TTC549 (cell line): ENCODE measurements at regions not wholly inside any gene's neighbourhood (a gene's known extent, or its start where the extent isn't known, plus 50 kb on each side); places are given as distances from the start of the nearest gene placed in this dataset.

Source experiments
- FAIRE-seq: peaks from 2 replicates; lab custom pipeline; 2012; peaks lifted over from hg19 to GRCh38; lab: Jason Lieb, UNC

GRCh38 chr10:78991187-78991586, 77.6 kb upstream of the ZMIZ1 start:
- no peak for FAIRE-seq

GRCh38 chr10:78992333-78992732, 76.4 kb upstream of the ZMIZ1 start:
- no peak for FAIRE-seq

DNA sequence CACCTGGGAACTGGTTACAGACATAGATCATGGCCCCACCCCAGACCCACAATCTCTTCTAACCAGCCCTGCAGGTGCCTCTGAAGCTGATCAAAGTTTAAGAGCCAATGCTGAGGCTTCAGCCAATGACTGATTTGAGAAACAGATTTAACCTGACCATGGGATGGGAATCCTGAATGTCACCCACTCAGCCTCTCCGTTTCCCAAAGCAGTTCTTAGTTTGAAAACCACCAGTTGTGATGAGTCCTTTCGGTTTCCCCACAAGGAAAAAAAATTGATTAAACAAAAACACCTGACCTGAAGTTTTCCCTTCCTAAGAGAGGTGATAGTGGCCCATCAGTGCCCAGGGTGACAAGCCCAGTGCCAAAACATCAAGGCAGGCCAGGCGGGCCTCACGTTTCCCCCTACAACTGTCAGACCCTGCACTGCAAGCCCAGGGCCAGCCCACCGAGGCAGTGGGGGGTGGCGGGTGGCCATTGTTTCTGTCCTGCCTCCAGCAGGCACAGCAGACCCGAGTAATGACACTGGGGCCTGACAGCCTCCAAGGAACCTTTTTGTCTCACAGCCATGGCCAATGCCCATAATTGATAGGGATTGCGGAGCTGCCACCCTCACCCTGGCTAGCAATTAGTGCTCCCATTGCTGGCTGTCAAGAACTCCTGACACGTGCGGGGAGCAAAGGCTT, 75.4 kb upstream of the ZMIZ1 start:
- FAIRE-seq, result no peak

DNA sequence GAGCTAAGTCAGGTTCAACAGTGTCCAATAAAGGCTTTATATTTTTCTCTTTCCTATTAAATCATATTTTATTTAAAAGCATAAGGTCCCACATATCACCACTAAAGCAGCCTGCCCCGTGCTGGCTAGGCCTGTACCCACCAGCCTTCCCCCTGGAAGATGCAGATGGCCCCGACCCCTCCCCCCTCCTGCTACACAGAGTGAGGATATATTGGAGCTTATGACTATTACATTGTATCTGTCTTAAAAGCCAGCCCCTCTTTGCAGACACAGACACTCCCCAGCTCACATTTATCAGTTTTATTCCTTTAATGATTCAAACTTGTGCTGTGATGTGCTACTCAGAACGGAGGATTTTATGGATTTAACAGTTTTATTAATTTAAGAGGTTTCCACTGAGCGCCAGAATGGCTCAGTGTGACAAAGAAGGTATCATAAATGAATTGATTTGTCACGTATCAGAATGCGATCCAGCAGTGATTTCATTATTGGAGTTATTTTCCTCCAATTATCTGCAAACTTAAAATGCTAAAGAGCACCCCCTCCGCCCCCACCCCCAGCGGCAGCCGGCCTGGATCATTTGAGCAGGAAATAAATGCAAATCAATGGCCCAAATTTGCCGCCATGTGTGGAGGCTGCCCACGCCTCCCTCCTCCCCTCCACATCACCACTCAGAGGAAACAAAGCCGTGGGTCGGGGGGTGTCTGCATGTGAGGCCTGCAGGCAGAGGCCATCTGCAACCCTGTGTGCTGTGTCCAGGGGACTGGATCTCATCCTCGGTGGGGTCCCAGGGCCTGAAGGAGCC, 72.6 kb upstream of the ZMIZ1 start:
- no peak for FAIRE-seq

DNA sequence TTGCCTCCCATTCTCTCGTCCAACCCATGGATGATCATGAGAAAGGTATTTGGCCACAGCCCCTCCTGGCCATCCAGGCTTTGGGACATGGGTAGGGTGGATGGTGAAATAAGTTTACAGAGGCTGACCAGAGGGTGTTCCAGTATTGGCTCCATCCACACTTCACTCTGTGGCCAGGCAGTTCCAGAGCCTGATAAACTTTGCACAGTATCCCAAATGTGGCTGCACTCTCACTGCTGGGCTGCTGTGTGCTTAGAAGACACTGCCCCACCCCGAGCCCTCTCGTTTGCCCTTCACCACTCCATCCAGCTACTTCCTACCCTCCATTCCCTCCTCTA, 72.0 kb upstream of the ZMIZ1 start:
- FAIRE-seq, result no peak

DNA sequence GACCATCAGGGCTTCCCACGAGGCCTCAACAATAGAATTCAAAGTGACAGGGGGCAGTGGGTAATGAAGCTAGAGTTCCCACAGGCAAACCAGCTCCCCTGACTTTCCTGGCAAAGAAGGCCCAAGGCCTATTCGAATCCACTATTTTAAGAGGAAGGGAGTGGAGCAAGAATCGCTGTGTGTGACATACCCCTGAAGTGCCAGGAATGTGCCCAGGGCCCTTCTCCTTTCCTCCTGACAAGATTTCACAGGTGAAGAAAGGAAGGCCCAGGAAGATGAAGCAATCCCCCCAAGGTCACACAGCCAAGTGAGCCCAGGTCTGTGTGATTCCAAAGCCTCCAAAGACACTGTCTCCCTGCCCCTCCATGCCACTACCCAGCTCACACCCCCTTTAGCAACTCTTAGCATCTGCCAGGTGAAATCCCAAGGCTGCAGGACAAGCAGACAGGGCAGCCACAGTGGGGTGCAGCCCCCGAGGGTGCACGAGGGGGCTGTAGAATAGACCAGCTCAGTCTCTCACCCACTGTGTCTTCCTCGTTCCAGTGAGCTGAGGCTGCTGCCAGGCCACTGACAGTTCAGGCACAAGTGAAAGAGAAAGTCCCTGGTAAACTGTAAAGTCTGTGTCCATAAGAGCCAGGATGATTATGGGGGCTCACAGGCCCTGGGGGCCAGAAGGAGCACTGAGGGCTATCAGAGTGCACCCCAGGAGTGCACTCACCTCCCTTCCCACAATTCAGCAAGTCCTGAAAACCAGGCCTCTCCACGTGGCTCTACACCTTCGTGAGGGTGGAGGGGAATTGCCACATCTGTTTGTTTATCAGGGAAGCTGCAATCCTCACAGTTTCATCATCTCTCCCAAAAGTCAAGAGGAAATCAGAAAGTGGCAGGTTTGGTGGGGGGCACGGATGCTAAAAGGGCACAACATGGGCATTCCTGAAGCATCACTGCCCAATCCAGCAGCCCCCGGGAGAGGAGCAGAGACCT, 70.8 kb upstream of the ZMIZ1 start:
- FAIRE-seq, result no peak

- FAIRE-seq, result no peak
Measured at GRCh38 chr10:79001082-79001885, 67.5 kb upstream of the ZMIZ1 start.

- FAIRE-seq, result no peak
Measured at GRCh38 chr10:79002336-79002735, 66.4 kb upstream of the ZMIZ1 start.

GRCh38 chr10:79003183-79004100, 65.3 kb upstream of the ZMIZ1 start:
- FAIRE-seq, result no peak

DNA sequence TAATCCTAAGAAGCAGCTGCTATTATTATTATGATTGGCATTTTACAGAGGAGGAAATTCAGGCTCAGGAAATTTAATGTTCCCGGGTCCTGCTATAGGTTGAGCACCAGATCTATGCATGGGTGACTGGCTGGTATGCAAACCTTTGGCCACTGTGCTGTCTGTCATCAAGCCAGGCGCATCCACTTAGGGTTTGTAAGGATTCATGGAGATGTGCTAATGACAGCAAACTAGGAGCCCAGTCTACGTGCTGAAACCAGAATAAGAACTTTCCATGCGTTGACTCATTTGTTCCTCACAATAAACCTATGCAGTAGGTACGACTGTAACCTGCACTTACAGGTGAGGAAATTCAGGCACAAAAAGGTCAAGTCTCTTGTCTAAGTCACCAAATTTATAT, 64.5 kb upstream of the ZMIZ1 start:
- no peak for FAIRE-seq

- FAIRE-seq, result no peak
Measured at GRCh38 chr10:79005126-79005810, 63.5 kb upstream of the ZMIZ1 start.

DNA sequence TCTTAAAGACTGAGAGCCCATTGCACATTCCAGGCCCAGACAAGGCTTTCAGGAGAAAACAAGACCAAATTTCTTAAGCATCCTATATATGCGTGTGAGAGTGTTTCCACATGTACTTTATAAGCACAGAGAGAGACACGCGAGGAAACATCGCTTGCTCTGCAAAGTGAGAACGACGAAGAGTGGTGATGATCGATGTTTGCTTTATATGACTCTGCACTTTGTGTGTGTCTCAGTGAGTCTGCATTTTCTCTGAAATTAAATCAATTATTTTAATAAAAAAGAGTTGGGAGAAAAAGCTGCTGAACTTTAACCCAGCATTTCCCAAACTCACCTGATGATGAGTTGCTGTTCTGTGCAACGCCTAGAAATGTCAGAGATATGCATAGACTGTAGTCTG, 61.7 kb upstream of the ZMIZ1 start:
- FAIRE-seq, result no peak

DNA sequence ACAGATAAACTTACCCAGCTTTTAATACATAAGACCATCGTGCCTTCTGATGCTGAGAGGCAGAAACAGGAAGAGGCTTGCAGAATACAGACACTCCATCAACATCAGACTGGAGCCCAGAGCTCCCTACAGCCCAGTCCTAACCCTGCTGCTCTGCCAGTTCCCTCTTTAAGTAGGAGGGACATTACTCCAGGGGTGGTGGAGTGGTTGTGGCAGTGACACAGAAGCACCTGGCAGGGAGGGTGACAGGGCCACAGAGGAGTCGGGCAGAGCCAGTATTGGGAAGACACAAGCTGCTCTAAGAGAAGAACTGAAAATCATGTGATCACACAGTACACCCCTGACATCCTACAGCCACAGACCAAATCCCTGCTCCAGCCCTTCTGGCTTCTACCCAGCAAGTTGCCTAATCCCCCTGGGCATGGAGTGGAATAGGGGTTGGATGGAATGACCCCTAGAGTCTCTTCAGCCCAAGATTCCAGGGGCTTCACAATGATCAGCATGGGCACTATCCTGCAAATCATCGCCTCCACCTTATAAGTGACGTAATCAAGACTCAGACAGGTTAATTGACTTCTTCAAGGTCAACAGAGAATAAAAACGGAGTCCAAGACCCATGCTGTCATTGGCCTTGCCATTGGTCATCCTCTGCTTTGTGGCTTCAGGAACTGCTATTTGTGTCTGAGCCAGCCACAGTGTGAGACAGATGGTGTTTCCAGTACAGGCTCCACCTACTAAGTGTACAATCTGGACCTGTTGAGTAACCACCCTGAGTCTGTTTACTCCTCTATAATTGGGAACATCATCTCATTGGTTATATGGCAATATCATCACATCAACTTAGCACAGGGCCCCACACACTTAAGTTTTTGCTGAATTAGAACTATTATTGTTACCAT, 61.1 kb upstream of the ZMIZ1 start:
- no peak for FAIRE-seq

- no peak for FAIRE-seq
Measured at GRCh38 chr10:79009145-79009544, 59.6 kb upstream of the ZMIZ1 start.

GRCh38 chr10:79012567-79012966, 56.2 kb upstream of the ZMIZ1 start:
- no peak for FAIRE-seq

DNA sequence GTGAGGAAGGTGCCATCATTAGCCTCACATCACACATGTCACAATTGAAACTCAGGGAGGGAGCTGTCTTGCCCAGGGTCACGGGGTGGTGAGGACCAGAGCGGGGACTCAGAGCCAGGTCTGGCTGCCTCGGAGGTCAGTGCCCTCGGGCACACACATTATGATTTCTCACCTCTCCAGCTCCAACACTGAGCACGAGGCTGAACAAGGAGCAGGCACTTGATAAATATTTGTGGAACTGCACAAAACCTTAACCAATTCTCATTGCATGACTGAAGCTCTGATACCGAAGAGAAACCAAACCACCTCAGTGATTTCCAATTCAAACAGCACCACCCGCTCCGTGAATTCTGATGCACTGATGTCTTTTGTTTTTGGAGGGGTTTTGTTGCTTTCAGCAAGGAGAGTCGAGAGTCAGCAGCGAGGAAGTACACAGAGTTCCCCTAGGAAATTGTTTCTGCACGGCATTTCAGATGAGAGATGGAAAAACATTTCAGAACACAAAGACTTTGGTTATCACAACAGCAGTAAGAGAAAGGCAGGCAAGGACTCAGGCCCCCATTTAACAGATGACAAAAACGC, 55.3 kb upstream of the ZMIZ1 start:
- FAIRE-seq, result no peak

DNA sequence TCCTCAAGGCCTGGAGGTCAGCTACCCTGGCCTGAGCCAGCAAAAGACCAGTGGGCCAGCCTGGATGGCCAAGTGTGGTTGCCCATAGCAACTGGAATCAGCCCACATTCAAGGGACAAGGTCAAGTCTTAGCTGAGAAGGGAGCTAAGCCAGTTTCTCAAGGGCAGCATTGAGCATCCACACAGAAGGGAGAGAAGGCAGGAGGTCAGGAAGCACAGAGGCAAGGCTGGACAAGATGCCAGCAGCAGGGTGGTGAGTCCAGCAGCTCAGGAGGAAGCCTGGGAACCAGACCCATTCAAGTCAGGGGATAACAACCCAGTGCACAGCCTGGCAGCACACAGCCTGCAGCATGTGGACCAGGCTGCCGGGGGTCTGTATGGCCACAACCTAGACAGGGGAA, 54.0 kb upstream of the ZMIZ1 start:
- FAIRE-seq, result no peak

DNA sequence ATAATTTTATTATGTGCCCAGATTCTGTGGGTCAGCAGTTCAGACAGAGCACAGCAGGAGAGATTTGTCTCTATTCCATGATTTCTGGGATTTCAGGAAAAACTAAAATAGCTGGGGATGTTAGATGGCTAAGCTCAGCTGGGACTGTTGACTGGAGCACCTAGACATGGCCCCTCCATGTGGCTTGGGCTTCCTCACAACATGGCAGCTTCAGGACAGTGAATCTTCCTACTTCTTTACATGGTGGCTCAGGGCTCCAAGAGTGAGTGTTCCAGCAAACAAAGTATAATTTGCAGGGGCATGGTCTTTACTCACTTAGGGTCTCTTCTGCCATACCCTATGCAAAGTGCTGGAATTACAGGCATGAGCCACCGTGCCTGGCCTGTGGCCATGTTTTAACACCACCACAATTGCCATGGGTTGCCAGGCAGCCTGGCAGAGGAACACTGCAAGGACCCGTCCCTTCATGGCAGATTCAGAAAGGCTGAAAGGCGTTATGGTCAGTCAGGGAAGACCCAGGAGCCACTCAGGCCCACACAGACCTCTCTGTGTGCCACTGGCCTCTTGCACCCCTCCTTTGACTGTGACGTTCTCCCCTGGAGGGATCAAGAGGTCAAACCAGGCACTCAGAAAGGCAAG, 50.8 kb upstream of the ZMIZ1 start:
- FAIRE-seq, result no peak
